HG03342 (cell line): ENCODE measurements at regions not wholly inside any gene's neighbourhood (a gene's known extent, or its start where the extent isn't known, plus 50 kb on each side); places are given as distances from the start of the nearest gene placed in this dataset.

Experiments used
- ATAC-seq: cut with Tn5 transposase; IDR thresholded peaks from one replicate; pipeline ENCODE4 v1.9.1; 2021; ENCODE audit warnings: mild to moderate bottlenecking, moderate library complexity; ENCODE audit not compliant: unreplicated experiment

GRCh38 chr20:40494248-40494647 lies 194.8 kb downstream of the MAFB start:
- ATAC-seq, result no peak

DNA sequence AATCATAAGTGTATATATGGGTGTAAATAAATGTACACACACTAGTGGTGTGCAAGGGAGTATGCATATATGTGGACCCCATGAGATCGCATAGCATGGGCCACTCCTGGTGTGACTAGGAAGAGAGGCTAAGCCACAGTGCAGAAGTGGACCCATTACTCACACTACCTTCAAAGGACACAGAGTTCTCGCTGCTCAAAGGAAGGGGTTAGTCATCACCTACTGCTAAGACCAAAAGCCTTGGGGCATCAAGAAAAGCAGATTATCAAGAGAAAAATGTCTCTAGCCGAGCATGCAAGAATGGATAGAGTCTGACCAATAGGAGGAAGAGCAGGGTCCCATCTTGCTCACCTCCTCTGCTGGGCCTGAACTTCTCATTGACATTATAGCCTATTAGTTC lies 195.5 kb downstream of the MAFB start:
- ATAC-seq, result no peak

DNA sequence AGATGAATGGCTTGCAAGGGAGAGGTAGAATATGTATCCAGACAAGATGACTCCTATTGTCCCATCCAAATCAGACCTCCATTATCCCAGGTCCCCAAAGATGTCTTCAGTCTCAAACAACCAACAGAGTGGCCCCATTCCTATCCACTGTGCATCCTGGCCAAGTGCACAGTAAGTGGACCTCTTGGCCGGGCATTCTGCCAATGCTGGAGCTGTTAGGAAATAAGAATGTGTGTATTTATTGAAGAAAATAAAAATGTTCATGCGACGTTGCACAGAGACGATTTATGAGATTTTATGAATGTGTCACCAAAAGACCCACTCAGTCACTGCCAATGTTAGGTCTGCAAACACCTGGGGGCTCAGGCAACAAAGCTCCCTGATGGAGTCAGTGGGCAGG lies 196.0 kb downstream of the MAFB start:
- no peak for ATAC-seq

- ATAC-seq, result no peak
Observed at GRCh38 chr20:40491009-40491590, 197.9 kb downstream of the MAFB start.

GRCh38 chr20:40489886-40490285 lies 199.2 kb downstream of the MAFB start:
- ATAC-seq, result no peak

DNA sequence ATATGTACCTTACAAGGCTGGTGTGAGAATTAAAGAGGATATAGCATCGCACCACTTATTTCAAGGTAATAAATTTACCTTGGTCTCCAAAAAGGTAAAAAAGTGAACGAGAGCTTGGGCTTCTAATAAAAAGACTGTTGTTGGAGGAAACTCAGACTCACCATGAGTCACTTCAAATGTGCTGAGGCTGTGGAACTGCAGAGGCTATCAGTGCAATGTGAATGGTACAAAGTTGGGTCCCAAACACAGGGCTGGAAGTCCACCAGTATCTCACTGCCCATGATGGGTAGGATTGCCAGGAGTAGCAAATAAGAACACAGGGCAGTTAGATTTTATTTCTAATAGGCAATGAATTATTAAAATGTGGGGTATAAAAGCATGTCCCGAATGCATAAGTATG lies 200.6 kb downstream of the MAFB start:
- ATAC-seq, result no peak

DNA sequence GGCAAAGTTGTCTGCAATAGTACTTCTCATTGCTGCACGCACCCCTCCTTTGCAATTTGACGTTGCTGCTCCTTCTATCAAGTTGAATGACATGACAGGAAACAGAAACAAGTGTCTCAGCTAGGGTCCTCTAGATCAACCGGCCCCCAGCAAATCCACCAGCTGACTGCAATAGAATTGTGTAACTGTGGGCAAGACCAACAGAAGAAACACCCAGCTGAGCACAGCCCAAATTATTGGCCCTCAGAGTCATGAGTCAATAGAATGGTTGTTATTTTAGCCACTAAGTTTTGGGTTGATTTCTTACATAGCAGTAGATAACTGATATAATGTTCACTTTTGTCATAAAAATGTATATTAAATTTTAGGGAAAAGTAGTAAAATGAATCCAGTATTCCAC lies 202.7 kb downstream of the MAFB start:
- no peak for ATAC-seq

DNA sequence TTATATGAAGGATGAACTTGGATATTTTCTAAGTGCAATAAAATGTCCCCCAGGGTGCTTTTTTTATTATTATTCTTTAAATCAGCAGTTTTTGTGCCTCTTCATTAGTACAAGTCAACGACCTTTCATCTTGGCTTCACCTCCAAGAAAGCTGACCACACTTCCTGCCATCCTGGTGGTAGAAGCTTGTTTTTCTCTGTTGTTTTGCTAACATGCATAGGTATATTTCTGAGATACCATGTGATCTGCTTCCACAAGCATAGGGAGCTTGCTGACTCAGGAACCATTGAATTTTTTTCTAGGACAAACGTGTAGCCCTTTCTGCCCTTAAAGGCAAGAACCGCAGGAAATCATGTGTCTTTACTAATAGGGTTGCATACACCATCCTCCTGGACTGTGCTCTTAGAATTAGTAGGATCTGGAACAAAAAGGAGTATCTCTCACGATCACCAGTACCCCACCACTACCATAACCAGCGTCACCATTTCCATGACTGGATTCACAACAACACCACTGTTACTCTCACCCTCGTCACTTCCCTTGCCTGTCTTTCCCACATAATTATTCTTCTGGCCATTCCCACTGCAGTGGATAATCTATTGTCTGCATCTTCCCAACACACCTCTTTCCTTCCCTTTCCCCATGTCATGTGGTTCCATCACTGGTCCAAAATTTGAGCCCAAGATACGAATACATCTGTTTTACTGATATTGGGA lies 207.1 kb downstream of the MAFB start:
- no peak for ATAC-seq

DNA sequence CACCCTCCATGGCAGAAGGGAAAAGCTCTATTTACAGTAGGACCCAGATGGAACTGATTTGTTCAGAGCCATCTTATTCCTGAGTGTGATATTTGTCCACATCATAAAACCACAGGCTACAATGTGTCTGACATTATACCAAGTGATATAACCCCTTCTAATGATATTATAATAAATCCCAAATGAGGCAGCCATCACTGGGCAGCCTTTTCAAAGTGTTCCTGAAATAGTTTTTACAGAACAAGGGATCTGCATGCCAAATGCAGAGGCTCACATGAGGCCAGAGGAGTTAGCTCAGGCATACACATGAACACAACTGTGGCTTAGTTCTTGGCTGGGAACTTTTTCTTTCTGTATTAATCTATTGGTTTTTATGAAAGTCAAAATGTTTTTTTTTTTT lies 207.7 kb downstream of the MAFB start:
- no peak for ATAC-seq

DNA sequence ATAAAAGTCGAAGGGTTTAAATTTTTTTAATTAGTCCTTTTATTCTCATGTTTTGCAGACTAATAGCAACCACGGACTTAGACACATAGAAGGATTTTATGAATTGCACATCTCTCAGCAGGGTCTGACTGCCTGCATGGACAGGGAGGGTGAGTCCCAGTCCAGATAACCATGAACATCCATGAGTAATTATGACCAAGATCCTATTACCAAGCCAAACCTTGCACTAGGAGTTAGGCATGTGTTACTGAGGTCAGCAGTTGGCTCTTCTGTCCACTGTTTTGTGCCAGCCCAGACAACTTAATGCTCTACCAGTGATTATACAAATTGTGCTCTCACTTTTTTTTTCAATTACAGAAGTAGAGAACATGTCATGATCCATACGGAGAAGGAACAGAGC lies 211.2 kb downstream of the MAFB start:
- no peak for ATAC-seq

GRCh38 chr20:40476461-40476860 lies 212.6 kb downstream of the MAFB start:
- no peak for ATAC-seq

DNA sequence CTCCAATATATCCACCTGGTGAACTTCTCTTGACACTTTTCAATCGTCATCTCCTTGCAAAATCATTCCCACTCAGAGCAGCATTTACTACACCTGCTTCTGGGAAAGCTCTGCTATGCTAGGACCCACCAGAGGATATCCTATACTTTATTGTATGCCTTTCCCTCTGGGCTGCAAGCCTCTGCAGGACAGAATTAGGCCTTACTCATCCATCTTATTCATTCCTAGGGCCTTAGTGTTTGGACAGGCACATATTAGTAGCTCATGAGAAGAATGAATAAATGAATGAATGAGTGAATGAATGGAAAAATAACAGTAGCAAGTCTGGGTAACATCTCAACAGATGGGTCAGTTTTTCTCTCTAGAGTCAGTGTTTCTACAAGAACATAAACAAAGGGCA lies 216.1 kb downstream of the MAFB start:
- no peak for ATAC-seq

DNA sequence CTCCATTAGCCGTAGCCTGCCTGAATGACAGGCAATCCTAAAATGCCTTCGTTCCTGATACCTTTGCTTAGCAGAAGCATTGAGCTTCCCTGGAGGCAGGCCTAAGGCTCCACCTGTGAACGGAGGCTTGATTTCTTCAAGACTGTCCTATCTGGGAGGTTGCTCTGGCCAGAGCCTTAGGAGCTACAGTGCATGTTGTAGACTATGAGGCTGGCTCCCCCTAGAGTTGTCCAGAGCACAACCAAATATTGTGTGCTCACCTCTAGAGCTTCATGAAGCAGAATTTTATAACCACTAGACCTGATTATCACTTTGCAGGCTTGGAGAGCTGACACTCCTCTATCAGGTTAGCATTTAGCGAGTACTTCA lies 217.8 kb downstream of the MAFB start:
- no peak for ATAC-seq

- ATAC-seq, result no peak
Observed at GRCh38 chr20:40470445-40471260, 218.4 kb downstream of the MAFB start.

DNA sequence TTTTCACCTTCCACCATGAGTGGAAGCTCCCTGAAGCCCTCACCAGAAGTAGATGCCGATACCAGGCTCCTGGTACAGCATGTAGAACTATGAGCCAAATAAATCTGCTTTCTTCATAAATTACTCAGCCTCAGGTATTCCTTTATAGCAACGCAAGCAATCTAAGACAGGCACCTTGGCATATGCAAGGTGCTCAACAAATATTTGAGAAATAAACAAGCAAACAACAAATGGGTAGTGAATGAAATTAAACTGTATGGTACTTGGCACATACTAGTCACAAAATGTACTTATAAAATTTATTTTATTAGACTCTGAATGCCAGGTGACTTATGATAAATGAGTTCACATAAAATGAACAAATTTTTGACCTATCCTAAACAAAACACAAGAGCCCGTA lies 220.3 kb downstream of the MAFB start:
- no peak for ATAC-seq

GRCh38 chr20:40467703-40468411 lies 221.2 kb downstream of the MAFB start:
- no peak for ATAC-seq

GRCh38 chr20:40467067-40467466 lies 222.0 kb downstream of the MAFB start:
- ATAC-seq, result no peak

GRCh38 chr20:40464731-40465208 lies 224.3 kb downstream of the MAFB start:
- no peak for ATAC-seq

DNA sequence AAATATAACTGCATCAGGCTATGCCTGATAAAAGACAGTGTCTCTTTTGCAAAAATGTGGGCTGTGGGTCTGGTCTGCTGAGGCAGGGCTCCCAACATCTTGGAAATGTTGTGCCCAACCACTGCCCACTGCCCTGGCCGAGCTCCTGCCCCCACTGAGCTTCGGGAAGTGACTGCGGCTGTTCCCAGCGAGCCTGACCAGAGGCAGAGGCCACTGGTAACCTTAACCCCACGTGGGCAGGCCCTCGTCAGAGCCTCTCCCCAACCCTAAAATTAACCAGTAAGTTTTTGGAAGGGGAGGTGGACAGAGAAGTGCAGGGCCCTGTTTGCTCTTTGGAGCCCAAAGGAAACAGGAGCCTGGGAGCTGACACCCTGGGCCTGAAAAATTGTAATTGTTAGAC lies 225.9 kb downstream of the MAFB start:
- ATAC-seq, result no peak

GRCh38 chr20:40462566-40462965 lies 226.5 kb downstream of the MAFB start:
- ATAC-seq, result no peak

DNA sequence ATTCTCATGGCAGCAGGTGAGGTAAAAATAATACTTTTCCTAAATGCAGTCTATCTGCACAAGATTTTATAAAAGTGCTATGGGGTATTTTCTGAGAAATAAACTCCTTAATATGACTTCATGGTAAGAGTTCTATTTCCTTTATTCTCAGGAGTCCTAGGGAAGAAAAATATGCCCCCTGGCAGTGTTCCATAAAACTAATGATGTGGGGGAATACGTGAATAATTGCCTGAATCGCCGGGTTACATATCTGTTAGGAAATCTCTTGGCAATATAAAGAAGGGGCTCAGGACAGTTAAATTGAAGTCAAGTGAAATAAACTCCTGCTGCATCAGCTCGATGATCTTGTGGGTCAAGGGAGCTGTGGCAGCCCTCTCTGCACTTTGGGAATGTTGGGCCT lies 229.7 kb downstream of the MAFB start:
- ATAC-seq, result no peak
